ENCODE measurements at regions not wholly inside any gene's neighbourhood (a gene's known extent, or its start where the extent isn't known, plus 50 kb on each side); places are given as distances from the start of the nearest gene placed in this dataset.

DNA sequence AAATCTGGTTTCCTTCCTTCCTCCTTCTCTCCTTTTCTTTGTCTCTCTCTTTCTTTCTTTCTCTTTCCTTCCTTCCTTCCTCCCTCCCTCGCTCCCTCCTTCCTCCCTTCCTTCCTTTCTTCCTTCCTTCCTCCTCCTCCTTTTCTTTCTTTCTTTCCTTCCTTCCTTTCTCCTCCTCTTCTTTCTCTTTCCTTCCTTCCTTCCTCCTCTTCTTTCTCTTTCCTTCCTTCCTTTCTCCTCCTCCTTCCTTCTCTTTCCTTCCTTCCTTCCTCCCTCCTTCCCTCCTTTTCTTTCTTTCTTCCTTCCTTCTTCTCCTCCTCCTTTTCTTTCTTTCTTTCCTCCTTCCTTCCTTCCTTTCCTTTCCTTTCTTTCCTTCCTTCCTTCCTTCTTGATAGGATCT, 61.2 kb downstream of the VIP start:
- Histone ChIP-seq H3K4me1 (no peaks in the 10 kb centered on the region), H3K36me3 (no peaks in the 10 kb centered on the region), H3K9me3 (no peaks in the 10 kb centered on the region), H3K4me3 (no peak overlapping the region), H3K27ac (no peak overlapping the region), H3K27me3 (no peaks in the 10 kb centered on the region)
- DNase-seq (ENCODE audit: low spot score in 2 of 2), result no peak
- WGBS, 2 donors, result 81 to 86% methylated on average over 1 of the region's 1 CpG
- TF ChIP-seq EP300 (IDR thresholded peaks at IDR 0.05), result no peak
- no peak for TF ChIP-seq POLR2A (IDR thresholded peaks at IDR 0.05)
- TF ChIP-seq, protein P1, sequence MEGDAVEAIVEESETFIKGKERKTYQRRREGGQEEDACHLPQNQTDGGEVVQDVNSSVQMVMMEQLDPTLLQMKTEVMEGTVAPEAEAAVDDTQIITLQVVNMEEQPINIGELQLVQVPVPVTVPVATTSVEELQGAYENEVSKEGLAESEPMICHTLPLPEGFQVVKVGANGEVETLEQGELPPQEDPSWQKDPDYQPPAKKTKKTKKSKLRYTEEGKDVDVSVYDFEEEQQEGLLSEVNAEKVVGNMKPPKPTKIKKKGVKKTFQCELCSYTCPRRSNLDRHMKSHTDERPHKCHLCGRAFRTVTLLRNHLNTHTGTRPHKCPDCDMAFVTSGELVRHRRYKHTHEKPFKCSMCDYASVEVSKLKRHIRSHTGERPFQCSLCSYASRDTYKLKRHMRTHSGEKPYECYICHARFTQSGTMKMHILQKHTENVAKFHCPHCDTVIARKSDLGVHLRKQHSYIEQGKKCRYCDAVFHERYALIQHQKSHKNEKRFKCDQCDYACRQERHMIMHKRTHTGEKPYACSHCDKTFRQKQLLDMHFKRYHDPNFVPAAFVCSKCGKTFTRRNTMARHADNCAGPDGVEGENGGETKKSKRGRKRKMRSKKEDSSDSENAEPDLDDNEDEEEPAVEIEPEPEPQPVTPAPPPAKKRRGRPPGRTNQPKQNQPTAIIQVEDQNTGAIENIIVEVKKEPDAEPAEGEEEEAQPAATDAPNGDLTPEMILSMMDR (IDR thresholded peaks at IDR 0.05), result no peak

GRCh38 chr6:152815230-152815872, 64.8 kb downstream of the VIP start:
- DNase-seq (ENCODE audit: low spot score in 2 of 2), result no peak
- Histone ChIP-seq H3K4me1 (no peaks in the 10 kb centered on the region), H3K9me3 (no peaks in the 10 kb centered on the region)

DNA sequence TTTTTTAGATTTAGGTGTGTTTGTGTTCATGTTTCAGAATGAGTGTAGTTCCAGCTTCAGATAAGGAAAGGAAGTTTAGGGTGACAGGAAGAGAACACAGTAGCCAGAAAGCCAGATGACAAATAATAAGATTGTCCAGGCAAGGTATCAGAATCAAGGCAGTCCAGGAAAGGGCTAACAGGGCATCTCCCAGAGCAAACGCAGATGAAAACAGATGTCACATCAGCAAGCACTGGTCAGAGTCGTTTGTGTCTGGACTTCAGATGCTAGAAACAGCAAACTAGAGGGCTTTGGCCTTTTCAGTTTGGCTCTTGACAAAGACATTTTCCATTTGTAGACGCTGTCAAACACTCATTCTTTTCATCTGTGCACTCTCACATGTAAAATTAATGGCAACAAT, 65.5 kb downstream of the VIP start:
- no peak overlapping the region for H3K27ac ChIP-seq
- DNase-seq (ENCODE audit: low spot score in 2 of 2), result no peak
- no peaks in the 10 kb centered on the region for H3K9me3 ChIP-seq
- H3K4me1 ChIP-seq, result no peaks in the 10 kb centered on the region
- no peak overlapping the region for H3K4me3 ChIP-seq
- H3K36me3 ChIP-seq, result no peaks in the 10 kb centered on the region
- TF ChIP-seq, protein P1 (IDR thresholded peaks at IDR 0.05), result no peak
- TF ChIP-seq EP300 (IDR thresholded peaks at IDR 0.05) (no peak), POLR2A (IDR thresholded peaks at IDR 0.05) (no peak)
- H3K27me3 ChIP-seq, result no peaks in the 10 kb centered on the region
- 57 to 59% methylated on average over 3 of the region's 3 CpGs for WGBS, 2 donors

More at GRCh38 chr6:152815230-152815872, 64.8 kb downstream of the VIP start:
- no peaks in the 10 kb centered on the region for H3K36me3 ChIP-seq
- TF ChIP-seq POLR2A (IDR thresholded peaks at IDR 0.05) (no peak), EP300 (IDR thresholded peaks at IDR 0.05) (no peak)
- TF ChIP-seq, protein P1 (IDR thresholded peaks at IDR 0.05), result no peak
- no peak overlapping the region for H3K4me3 ChIP-seq
- no peak overlapping the region for H3K27ac ChIP-seq
- H3K27me3 ChIP-seq, result no peaks in the 10 kb centered on the region
- WGBS, 2 donors, result 91% methylated on average over 5 of the region's 5 CpGs

- no peaks in the 10 kb centered on the region for H3K4me1 ChIP-seq
- no peaks in the 10 kb centered on the region for H3K36me3 ChIP-seq
- TF ChIP-seq EP300 (IDR thresholded peaks at IDR 0.05), result no peak
- TF ChIP-seq, protein P1 (IDR thresholded peaks at IDR 0.05), result no peak
- no peak for TF ChIP-seq POLR2A (IDR thresholded peaks at IDR 0.05)
- H3K4me3 ChIP-seq, result no peak overlapping the region
- no peak for DNase-seq (ENCODE audit: low spot score in 2 of 2)
- no peaks in the 10 kb centered on the region for H3K9me3 ChIP-seq
- H3K27me3 ChIP-seq, result no peaks in the 10 kb centered on the region
- H3K27ac ChIP-seq, result no peak overlapping the region
- 46 to 50% methylated on average over 4 of the region's 4 CpGs for WGBS, 2 donors
Observed at GRCh38 chr6:152821525-152821924, 70.9 kb downstream of the VIP start.

- no peak for DNase-seq (ENCODE audit: low spot score in 2 of 2)
- H3K36me3 ChIP-seq, result no peaks in the 10 kb centered on the region
- H3K4me3 ChIP-seq, result no peak overlapping the region
- H3K4me1 ChIP-seq, result no peaks in the 10 kb centered on the region
- H3K27ac ChIP-seq, result no peak overlapping the region
- WGBS, 2 donors, result 83 to 85% methylated on average over 2 of the region's 2 CpGs
- TF ChIP-seq, protein P1 (IDR thresholded peaks at IDR 0.05), result no peak
- TF ChIP-seq EP300 (IDR thresholded peaks at IDR 0.05) (no peak), POLR2A (IDR thresholded peaks at IDR 0.05) (no peak)
- no peaks in the 10 kb centered on the region for H3K9me3 ChIP-seq
- no peaks in the 10 kb centered on the region for H3K27me3 ChIP-seq
Observed at GRCh38 chr6:152824666-152825065, 74.1 kb downstream of the VIP start.
